ENCODE measurements at regions not wholly inside any gene's neighbourhood (a gene's known extent, or its start where the extent isn't known, plus 50 kb on each side); places are given as distances from the start of the nearest gene placed in this dataset.

GRCh38 chr3:188082450-188082849 is 71.5 kb upstream of the LPP start:
- no TSS peak for BruUV-seq (replicated peaks)

GRCh38 chr3:188083011-188083410 is 70.9 kb upstream of the LPP start:
- TF ChIP-seq REST (IDR thresholded peaks at IDR 0.05; ENCODE audit: low read depth), result no peak
- DNase-seq (ENCODE audit: low read depth, low spot score), result no peak
- no peak overlapping the region for H3K9ac ChIP-seq (ENCODE audit: low read length)
- H3K9me2 ChIP-seq (ENCODE audit: insufficient read depth), result no peaks in the 10 kb centered on the region
- POLR2A ChIA-PET, result no interaction called here
- no peak overlapping the region for H3K4me2 ChIP-seq (ENCODE audit: low read length)
- no peak overlapping the region for H3K4me3 ChIP-seq (replicated peaks in 1 of 2; ENCODE audit: low read depth in 1 of 2, low read length in 2 of 2)
- no peaks in the 10 kb centered on the region for H3K79me2 ChIP-seq (ENCODE audit: insufficient read depth, low read length)
- H4K20me1 ChIP-seq (ENCODE audit: insufficient read depth), result no peaks in the 10 kb centered on the region
- no peaks in the 10 kb centered on the region for H3K4me1 ChIP-seq (ENCODE audit: control insufficient read depth in 1 of 2, insufficient read depth in 2 of 2, low read length in 2 of 2)
- intact Hi-C loops (cut with micrococcal nuclease), result no loop called here
- no peaks in the 10 kb centered on the region for H3K9me3 ChIP-seq (ENCODE audit: control insufficient read depth in 1 of 2, insufficient read depth in 1 of 2, low read depth in 1 of 2, low read length in 2 of 2)
- no peak overlapping the region for H3K27ac ChIP-seq (ENCODE audit: low read depth, low read length)
- no peak for ATAC-seq
- no peaks in the 10 kb centered on the region for H3K36me3 ChIP-seq (ENCODE audit: control insufficient read depth in 1 of 2, insufficient read depth in 2 of 2, low read length in 2 of 2)
- no peak overlapping the region for H2AFZ ChIP-seq (ENCODE audit: low read depth, low read length, poor library complexity, severe bottlenecking)
- CTCF ChIA-PET, result no interaction called here
- no peaks in the 10 kb centered on the region for H3K27me3 ChIP-seq (ENCODE audit: insufficient read depth, low read length)
- BruUV-seq (replicated peaks), result no TSS peak
- RAD21 ChIA-PET (ENCODE audit: low non-redundant PET in 1 of 2, low total read pairs in 2 of 2, uncharacterized antibody in 2 of 2, unreplicated experiment in 2 of 2), result no interaction called here

More at GRCh38 chr3:188082450-188082849, 71.5 kb upstream of the LPP start:
- Histone ChIP-seq H3K4me3 (replicated peaks in 1 of 2; ENCODE audit: low read depth in 1 of 2, low read length in 2 of 2) (no peak overlapping the region), H2AFZ (ENCODE audit: low read depth, low read length, poor library complexity, severe bottlenecking) (no peak overlapping the region), H3K79me2 (ENCODE audit: insufficient read depth, low read length) (no peaks in the 10 kb centered on the region), H3K9me3 (ENCODE audit: control insufficient read depth in 1 of 2, insufficient read depth in 1 of 2, low read depth in 1 of 2, low read length in 2 of 2) (no peaks in the 10 kb centered on the region), H3K4me1 (ENCODE audit: control insufficient read depth in 1 of 2, insufficient read depth in 2 of 2, low read length in 2 of 2) (no peaks in the 10 kb centered on the region), H4K20me1 (ENCODE audit: insufficient read depth) (no peaks in the 10 kb centered on the region), H3K4me2 (ENCODE audit: low read length) (no peak overlapping the region), H3K9ac (ENCODE audit: low read length) (no peak overlapping the region), H3K27ac (ENCODE audit: low read depth, low read length) (no peak overlapping the region), H3K27me3 (ENCODE audit: insufficient read depth, low read length) (no peaks in the 10 kb centered on the region), H3K9me2 (ENCODE audit: insufficient read depth) (no peaks in the 10 kb centered on the region), H3K36me3 (ENCODE audit: control insufficient read depth in 1 of 2, insufficient read depth in 2 of 2, low read length in 2 of 2) (no peaks in the 10 kb centered on the region)
- TF ChIP-seq SIN3A (IDR thresholded peaks at IDR 0.05; ENCODE audit: low read depth) (no peak), EGR1 (IDR thresholded peaks at IDR 0.05; ENCODE audit: low read depth) (no peak)
- intact Hi-C loops (cut with micrococcal nuclease), result no loop called here
- ATAC-seq, result no peak
- ChIA-PET RAD21 (ENCODE audit: low non-redundant PET in 1 of 2, low total read pairs in 2 of 2, uncharacterized antibody in 2 of 2, unreplicated experiment in 2 of 2) (no interaction called here), POLR2A (no interaction called here), CTCF (no interaction called here)
- no peak for DNase-seq (ENCODE audit: low read depth, low spot score)

Measured in HCT116 (cell line).